Uterus (tissue), 3 donors: ENCODE measurements at regions not wholly inside any gene's neighbourhood (a gene's known extent, or its start where the extent isn't known, plus 50 kb on each side); places are given as distances from the start of the nearest gene placed in this dataset.

Experiments
- DNase-seq, 2 donors: peaks; one replicate each; pipeline ENCODE4 v3.0.0-alpha.2; 2019 to 2020
- H3K27ac ChIP-seq, 2 donors: fragments of 200-600 bp; sonication (generic); 1 replicate in 1 of 2; 2 replicates in 1 of 2; pipeline ENCODE4 v1.5.1; 2016 to 2018
- H3K27me3 ChIP-seq, 2 donors: fragments of 200-600 bp; sonication (generic); one replicate each; pipeline ENCODE4 v1.5.1; 2018 to 2019; ENCODE audit warnings: control low read depth in 1 of 2
- H3K36me3 ChIP-seq, 2 donors: fragments of 200-600 bp; sonication (generic); one replicate each; pipeline ENCODE4 v1.5.1; 2019; ENCODE audit warnings: control low read depth in 1 of 2
- H3K4me1 ChIP-seq, 2 donors: fragments of 200-600 bp; sonication (generic); one replicate each; pipeline ENCODE4 v1.5.1; 2018 to 2019; ENCODE audit warnings: control low read depth in 1 of 2
- H3K4me3 ChIP-seq, 2 donors: fragments of 200-600 bp; sonication (generic); 1 replicate in 1 of 2; 2 replicates in 1 of 2; pipeline ENCODE4 v1.5.1; 2018 to 2019; ENCODE audit warnings: mild to moderate bottlenecking in 1 of 2
- H3K9me3 ChIP-seq, 2 donors: fragments of 200-600 bp; sonication (generic); one replicate each; pipeline ENCODE4 v1.5.1; 2019; ENCODE audit warnings: control low read depth in 1 of 2
- CTCF ChIP-seq, 4 experiments: fragments of 200-600 bp in 2 of 4; fragments of 450-650 bp in 2 of 4; sonication (generic) in 2 of 4; IDR thresholded peaks; one replicate each; pipeline ENCODE4 v1.5.1; 2016 to 2019; ENCODE audit warnings: antibody characterized with exemption in 4 of 4, mild to moderate bottlenecking in 2 of 4, moderate library complexity in 1 of 4
- POLR2A ChIP-seq, 2 donors: fragments of 450-650 bp; IDR thresholded peaks; one replicate each; pipeline ENCODE4 v1.6.1; 2016; ENCODE audit warnings: antibody characterized with exemption in 2 of 2, mild to moderate bottlenecking in 1 of 2, moderate library complexity in 1 of 2
- intact Hi-C: fragments of 100-400 bp; cut with DNase I; formaldehyde crosslinking; loops from one replicate; pipeline ENCODE4 v1.15.1; 2023; ENCODE audit warnings: low total_unique reads
- donor health status: DM: yes; HTN: yes; CAD: no.

GRCh38 chr2:82811946-82812345 is 1647.1 kb downstream of the SUCLG1 start:
- TF ChIP-seq CTCF (IDR thresholded peaks at IDR 0.05): no peak
- intact Hi-C loops: no loop called here

GRCh38 chr2:82803307-82803706 is 1655.8 kb downstream of the SUCLG1 start:
- H3K9me3 ChIP-seq: no peaks in the 10 kb centered on the region
- no peaks in the 10 kb centered on the region for H3K4me1 ChIP-seq
- no peaks in the 10 kb centered on the region for H3K36me3 ChIP-seq
- H3K4me3 ChIP-seq: no peak overlapping the region
- intact Hi-C loops: no loop called here
- H3K27ac ChIP-seq: no peak overlapping the region
- DNase-seq: no peak
- H3K27me3 ChIP-seq: no peaks in the 10 kb centered on the region
- TF ChIP-seq POLR2A (IDR thresholded peaks at IDR 0.05) (no peak), CTCF (IDR thresholded peaks at IDR 0.05) (no peak)

More at GRCh38 chr2:82811946-82812345, 1647.1 kb downstream of the SUCLG1 start:
- H3K9me3 ChIP-seq: no peaks in the 10 kb centered on the region
- H3K27ac ChIP-seq: no peak overlapping the region
- DNase-seq: no peak
- no peaks in the 10 kb centered on the region for H3K36me3 ChIP-seq
- no peaks in the 10 kb centered on the region for H3K27me3 ChIP-seq
- no peak overlapping the region for H3K4me3 ChIP-seq
- no peaks in the 10 kb centered on the region for H3K4me1 ChIP-seq

GRCh38 chr2:82797469-82797868 is 1661.6 kb downstream of the SUCLG1 start:
- H3K27me3 ChIP-seq: no peaks in the 10 kb centered on the region
- no peak for DNase-seq
- no peak overlapping the region for H3K4me3 ChIP-seq
- intact Hi-C loops: no loop called here
- H3K27ac ChIP-seq: no peak overlapping the region
- H3K9me3 ChIP-seq: no peaks in the 10 kb centered on the region
- no peaks in the 10 kb centered on the region for H3K36me3 ChIP-seq
- no peaks in the 10 kb centered on the region for H3K4me1 ChIP-seq
- TF ChIP-seq POLR2A (IDR thresholded peaks at IDR 0.05) (no peak), CTCF (IDR thresholded peaks at IDR 0.05) (no peak)

GRCh38 chr2:82796132-82796531 is 1662.9 kb downstream of the SUCLG1 start:
- H3K9me3 ChIP-seq: no peaks in the 10 kb centered on the region
- H3K27ac ChIP-seq: no peak overlapping the region
- no peak for DNase-seq
- intact Hi-C loops: no loop called here
- H3K4me3 ChIP-seq: no peak overlapping the region
- no peaks in the 10 kb centered on the region for H3K4me1 ChIP-seq
- H3K27me3 ChIP-seq: no peaks in the 10 kb centered on the region
- TF ChIP-seq POLR2A (IDR thresholded peaks at IDR 0.05) (no peak), CTCF (IDR thresholded peaks at IDR 0.05) (no peak)
- H3K36me3 ChIP-seq: no peaks in the 10 kb centered on the region

- TF ChIP-seq POLR2A (IDR thresholded peaks at IDR 0.05) (no peak), CTCF (IDR thresholded peaks at IDR 0.05) (no peak)
- Histone ChIP-seq H3K4me3 (no peak overlapping the region), H3K27ac (no peak overlapping the region), H3K4me1 (no peaks in the 10 kb centered on the region), H3K9me3 (no peaks in the 10 kb centered on the region), H3K36me3 (no peaks in the 10 kb centered on the region), H3K27me3 (no peaks in the 10 kb centered on the region)
- no peak for DNase-seq
- intact Hi-C loops: no loop called here
Observed at GRCh38 chr2:82795446-82795845, 1663.6 kb downstream of the SUCLG1 start.
